ENCODE measurements at regions not wholly inside any gene's neighbourhood (a gene's known extent, or its start where the extent isn't known, plus 50 kb on each side); places are given as distances from the start of the nearest gene placed in this dataset.

DNA sequence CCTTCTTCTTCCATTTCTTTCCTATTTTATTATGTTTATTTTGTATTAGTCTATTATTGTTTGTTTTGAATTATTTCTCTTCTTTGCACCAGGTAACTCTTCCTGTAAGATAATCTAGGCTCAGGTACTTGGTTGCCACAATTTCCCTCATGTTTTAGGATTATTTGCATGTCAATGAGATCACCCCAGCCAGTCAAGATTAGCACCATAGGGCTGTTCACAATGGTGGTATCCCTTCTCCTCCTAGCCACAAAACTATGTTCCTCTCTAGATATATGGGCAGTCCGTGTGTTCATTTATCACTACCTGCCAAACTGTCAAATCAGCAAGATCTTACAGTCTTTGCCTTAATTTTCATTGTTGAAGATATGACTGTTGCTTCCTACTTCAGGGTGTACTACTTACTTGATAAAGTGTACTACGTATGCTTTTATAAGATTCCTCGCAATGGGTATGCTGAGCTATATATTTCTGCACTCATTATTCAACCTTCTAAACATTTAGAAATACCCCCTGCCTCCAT lies 1536.2 kb downstream of the PLA2G4A start:
- DNase-seq, result no peak

DNA sequence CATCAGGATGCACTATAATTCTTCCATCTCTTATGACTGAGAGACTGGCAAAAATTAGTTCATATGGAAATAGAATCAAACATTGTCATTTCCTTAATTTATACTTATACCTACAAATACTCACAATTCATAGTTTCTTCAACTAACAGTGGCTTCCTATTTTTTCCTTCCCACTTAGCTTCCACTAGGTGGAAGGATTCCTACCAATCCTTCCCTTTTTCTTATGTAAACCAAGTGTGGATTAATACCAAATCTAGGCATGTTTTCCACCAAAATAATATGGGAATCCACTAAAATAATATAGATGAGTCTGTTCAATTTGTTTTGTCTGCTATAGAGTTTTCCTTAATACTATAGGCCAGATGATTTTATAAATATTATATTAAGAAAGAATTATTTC lies 1537.1 kb downstream of the PLA2G4A start:
- no peak for DNase-seq

DNA sequence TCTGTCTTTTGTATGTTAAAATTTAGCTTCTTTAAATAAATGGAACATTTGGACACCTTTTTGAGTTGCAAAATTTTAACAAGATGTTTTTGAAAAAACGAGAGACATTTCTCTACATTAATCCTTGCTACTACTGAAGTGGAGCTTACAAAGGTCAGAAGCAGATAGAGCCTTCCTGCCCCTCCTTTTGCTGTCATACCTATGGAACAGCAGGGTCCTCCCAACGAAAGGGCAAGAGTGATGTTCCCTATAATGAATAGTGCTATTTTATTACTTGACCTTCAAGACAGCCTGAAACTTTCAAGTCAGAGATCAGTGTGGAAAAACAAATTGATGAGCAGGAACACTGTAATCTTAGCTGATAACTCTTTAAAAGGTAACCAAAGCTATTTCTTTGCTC lies 1538.9 kb downstream of the PLA2G4A start:
- DNase-seq, result no peak

DNA sequence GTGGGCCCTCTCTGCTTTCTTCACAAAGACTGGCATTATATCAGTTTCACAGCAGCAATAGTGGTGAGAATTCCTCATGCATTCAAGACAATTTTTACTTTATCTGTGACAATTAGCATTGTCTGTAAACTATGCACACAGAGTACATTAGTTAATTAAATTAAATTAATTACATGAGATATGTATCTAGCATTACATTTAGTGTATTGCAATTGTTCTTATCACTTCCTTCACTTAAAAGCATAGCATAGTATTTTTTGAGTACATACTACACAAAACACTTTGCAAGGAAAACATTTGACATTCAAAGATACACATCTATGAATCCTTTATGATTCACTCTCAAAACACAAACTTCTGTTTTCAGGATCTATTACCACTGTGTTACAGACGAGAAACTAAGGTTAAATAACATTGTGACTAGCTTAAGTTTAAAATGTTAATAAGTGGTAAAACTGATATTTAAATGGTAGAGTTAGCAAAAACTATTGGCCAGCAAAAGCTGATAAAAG lies 1542.6 kb downstream of the PLA2G4A start:
- no peak for DNase-seq

DNA sequence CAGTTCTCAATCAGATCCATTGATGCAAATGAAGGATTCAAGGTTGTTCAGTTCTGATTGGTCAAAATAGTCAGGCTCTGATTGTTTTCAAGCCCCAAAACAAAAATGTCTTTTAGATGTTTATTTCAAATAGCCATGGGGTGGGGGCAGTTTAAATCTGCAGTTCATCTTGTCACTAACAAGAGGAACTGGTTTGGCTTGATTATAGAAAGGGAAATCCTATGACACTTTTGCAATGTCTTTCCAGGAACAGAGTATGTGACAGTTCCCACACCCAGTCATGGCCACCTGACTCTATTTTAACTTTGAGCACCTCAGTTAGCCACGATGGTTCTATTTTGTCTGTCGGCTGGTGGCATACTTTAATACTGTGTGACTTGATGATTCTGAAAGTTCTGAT lies 1544.1 kb downstream of the PLA2G4A start:
- no peak for DNase-seq

DNA sequence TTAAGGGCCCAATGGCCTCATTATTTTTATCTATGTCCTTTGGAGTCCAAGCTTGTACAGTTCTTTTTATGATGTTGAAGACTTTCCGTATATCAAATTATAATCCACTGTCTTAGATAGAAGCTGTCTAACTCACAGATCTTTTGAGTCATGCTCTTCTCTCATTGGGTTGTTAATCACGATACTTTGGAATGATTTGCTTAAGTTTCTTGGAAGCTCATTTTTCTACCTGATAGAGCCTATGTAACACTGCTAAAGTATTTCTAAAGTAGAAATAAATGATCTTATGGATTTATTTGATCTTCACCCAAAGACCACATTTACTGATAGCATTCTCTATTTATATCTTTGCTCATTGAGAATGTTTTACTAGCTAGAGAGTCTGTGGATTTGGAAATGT lies 1554.1 kb downstream of the PLA2G4A start:
- no peak for DNase-seq

DNA sequence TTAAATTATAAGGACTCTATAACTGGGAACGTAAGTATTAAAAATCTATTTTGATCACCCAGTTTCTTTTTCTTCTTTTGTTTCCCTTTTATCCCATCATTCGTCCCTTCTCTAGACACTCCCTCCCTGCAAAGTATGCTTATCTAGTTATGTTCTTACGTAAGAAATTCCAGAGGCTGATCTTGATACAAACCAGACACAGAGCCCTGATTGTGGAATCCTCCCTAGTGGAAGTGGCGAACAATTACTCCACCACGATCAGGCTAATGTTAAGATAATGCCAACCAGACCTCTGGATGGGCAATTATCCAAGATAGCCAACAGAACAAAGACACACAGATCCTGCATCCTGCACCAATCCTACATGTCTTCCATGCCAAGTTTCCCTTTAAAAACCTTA lies 1557.4 kb downstream of the PLA2G4A start:
- DNase-seq, result no peak

DNA sequence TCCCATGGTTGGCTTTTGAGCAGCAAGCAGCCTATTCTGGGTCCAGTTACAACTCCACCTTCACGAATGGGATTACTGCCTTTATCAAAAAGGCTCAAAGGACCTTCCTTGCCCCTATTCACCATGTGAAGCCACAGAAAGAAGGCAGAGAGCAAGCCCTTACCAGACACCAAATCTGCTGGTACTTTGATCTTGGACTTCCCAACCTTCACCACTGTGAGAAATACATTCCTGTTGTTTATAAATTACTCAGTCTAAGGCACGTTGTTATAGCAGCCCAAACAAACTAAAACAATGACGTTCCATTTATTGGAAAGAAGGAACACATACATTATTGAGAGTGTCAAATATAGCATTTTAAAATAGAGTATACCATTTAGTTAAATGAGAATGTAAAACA lies 1557.9 kb downstream of the PLA2G4A start:
- no peak for DNase-seq

DNA sequence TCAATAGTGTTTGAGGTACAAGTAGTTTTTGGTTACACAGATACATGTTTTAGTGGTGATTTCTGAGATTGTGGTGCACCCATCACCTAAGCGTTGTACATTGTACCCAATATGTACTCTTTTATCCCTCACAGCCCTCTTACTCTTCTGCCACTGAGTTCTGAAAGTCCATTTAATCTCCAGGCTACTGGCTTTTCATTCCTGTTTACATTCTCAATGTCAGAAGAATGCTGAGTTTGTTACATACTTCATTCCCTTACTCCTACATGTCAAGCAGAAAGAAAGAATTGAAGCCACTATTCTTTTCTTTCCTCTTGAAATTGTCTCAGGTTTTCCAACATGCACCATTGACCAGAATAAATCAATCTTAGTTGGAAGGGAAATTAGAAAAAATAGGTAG lies 1565.9 kb downstream of the PLA2G4A start:
- DNase-seq, result no peak

DNA sequence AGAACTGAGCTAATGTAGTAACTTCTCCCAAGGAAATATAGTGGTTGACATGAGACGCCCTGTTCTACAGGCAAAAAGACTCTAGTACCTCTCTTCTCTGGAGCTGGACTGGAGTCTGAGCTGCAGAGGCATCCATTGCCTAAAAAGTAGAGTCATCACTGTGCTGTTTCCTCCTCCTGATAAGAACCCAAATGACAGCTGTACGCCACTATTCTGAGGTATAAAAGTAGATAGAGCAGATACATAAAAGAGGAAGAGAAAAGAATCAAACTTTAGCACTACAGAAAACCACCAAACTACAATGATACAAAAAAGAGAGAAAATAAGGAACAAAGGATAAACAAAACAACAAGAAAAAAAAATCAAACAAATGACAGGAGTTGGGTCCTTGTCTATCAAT lies 1568.8 kb downstream of the PLA2G4A start:
- no peak for DNase-seq

DNA sequence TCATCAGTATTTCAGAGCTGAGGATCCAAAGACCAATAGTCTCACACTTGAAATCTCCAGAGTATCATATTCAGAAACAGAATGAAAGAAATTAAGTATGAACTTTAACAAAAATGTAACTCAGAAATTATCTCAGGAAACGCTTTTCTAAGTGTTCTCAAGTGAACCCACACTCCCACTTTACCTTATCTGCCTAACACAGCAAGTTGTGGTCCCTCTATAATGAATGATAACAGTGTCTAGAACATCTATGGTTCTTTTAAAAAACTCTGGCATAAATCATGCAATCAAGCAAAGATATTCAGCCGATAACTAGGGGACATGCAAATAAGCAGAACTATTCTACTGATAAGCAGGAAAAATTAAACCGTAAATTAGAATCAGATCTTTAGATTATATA lies 1574.2 kb downstream of the PLA2G4A start:
- no peak for DNase-seq

DNA sequence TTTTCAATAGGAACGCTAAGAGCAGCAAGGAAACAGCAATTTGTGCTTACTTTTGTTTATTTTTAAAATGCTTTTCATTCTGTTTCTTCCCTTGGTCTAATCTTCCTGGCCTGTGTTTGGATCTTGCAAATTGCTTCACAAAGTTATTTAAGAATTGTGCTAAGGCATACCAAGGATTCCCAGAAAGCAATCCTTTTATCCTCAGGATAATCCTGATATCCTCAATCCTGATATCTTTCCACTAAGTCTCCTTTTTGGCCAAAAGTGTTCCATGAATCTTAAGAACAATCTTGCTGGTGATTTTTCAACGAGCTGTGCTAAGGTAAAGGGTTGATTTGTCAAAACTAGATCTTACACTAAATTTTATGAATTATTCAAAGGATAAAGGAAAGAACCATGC lies 1577.9 kb downstream of the PLA2G4A start:
- DNase-seq, result no peak

DNA sequence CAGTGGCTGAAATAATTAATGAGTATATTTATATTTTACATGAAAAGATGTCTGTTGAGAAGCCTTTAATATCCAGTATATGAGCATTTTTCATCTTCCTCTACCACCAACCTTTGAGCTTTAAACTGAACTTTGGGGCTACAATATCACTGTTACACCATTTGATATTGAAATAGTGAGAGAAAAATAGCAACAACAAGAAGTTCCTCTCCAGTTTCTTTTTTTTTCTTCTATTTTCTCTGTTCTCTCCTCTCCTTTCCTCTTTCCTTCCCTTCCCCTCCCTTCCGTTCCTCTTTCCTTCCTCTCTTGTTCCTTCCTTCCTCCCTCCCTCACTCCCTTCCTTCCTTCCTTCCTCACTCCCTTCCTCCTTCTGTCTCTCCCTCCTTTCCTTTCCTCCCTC lies 1591.4 kb downstream of the PLA2G4A start:
- DNase-seq, result no peak

DNA sequence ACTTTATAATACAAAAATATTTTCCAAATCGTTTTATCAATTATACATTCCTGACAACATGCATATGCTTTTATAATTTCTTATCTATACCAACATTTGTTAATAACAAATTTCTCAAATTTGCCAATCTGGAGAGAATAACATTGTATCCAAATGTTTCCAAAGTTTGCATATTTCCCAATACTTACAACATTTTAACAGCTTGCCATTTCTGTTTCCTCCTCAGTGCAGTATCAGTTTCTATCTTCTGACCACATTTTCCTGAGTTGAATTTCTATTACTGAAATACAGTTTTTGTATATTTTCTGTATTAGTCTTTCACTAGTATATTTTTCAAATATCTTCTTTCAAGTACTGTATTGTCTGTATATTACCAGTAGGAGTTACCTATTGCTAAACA lies 1594.3 kb downstream of the PLA2G4A start:
- DNase-seq, result peak; percentile 68

DNA sequence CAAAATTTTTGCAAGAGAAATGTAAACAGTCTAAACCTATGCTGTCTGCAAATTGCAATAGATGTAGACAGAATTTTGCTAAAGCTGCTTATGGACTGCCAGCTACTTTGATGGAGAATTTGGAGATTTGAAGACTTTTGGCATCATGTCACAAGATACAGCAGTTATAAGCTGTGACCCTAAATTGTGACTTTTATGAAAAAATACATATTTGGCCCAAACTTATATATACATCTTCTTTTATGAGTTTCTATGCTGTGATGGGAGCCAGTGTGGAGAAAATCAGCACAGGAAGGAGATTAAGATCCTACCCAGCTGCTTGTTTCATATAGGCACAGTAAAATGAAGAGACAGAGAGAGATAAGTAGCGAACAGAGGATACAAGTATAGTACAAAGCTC lies 1595.4 kb downstream of the PLA2G4A start:
- no peak for DNase-seq

DNA sequence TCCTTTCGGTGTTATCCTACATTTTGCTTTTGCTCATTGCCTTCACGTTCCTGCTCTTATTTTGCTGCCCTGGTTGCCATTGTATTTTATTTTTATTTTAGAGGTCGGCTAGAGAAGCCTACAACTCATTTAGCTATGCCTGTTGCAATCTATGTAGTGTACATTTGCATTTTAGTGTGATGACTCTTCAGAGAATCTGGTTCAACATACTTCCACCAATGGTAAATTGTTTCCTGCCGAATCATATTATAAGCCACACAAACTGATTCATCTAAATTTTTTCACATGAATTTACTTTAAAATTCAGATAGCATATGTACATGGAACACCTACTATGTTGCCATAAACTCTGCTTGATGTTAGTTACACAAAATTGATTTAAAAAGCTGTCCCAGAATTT lies 1596.9 kb downstream of the PLA2G4A start:
- DNase-seq, result no peak

DNA sequence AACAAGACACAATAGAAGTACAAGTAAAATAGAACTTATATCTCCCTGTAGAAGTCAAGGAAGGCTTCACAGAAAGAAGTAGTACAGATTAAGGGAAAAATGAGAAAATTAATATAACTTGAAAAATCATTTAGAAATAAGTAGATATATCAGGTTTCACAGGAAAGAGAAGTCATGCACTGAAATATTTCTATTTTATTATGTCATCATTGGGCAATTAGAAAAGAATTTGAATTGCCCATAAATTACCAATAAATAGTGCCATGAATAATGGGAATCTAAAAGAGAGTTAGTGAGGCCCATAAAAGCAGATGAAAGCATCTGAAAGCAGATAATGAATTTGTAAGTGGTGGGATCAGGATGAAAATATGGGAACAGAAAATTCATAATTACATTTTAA lies 1597.8 kb downstream of the PLA2G4A start:
- peak in 1 of 2 experiments; percentile 5 for DNase-seq

DNA sequence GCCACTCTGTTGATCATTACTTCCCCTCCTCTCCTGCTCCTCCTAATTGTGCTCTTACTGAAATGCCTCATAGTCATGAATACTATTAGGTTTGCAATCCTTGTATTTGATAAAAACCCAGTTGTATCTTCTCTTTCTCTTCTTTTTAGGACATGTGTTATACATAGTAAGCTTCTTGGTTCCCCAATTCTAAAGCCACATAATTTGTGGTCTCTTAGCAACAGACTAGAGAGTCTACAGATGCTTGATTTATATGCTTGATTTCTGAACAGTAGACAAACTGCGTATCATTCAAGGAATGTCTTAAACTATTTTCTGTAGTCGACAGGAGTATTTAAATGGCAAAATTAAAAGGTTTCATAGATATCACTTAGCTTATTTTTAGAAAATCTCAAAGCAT lies 1598.9 kb downstream of the PLA2G4A start:
- no peak for DNase-seq

DNA sequence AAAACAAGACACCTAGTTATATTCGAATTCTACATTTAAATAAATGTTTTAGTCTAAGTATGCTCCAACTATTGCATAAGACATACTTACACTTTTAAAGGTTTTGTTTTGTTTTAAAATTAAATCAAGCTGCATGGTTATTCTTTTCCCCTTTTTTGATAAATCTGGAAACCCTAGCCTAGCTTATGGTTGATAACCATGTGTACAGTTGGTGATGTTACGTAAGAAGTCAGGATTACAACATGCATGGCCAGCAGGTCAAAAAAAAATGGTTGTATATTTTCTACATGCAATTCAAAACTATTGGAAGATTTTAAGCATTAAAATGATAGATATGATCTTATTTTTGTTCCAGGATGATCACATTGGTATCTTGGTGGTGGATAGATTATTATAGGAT lies 1600.6 kb downstream of the PLA2G4A start:
- DNase-seq, result no peak

DNA sequence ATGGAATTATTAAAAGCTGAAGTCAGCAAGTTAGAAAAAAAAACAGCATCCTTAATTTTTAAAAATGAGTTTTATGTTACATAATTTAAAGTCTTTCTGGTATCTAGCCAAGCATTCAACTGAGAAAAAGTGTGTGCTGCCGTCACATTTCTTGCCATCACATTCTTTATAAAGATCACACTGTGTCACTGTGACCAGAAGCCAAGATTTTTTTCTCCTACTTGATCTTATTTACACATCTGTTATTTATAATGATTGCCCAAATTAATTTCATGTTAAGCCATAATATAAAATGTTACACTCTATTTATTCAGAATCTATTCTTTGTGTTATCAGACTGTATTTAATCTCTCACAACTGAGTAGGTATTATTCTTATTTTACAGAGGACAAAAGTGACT lies 1603.7 kb downstream of the PLA2G4A start:
- DNase-seq, result no peak

DNA sequence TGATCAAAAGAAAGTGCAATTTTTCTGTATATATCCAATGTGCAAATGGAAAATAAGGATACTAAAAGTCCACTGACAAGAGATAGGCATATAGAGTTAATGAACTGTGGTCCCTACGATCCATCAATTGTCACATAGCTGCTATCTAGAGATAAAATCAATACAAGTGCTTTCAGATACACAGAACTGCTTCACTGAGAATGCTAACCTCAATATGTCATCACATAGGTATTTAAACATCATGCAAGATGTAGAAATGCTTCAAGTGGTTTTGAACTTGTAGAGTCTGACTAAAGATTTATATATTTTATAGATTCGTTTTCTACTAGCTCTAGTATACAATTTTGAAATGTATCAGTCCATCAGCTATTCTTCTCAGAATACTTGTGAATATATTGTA lies 1604.7 kb downstream of the PLA2G4A start:
- no peak for DNase-seq

DNA sequence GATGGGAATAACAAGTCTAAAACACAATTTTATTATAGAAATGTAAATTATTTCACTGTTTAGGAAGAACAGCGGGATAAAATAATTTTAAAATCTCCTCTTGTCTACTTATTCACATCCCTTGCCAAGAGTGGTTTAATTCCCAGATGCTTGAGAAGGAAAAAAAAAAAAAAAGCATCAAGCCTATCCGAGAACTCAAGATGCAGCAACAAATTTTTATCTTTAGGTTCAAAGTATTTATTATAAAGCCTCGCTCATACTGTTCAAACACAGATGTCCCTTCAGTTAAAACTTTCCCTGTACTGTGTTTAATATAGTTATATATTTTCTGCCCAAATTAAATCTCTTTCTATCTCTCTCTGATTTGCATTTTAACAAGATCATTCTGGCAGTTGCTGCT lies 1615.8 kb downstream of the PLA2G4A start:
- DNase-seq, result no peak

DNA sequence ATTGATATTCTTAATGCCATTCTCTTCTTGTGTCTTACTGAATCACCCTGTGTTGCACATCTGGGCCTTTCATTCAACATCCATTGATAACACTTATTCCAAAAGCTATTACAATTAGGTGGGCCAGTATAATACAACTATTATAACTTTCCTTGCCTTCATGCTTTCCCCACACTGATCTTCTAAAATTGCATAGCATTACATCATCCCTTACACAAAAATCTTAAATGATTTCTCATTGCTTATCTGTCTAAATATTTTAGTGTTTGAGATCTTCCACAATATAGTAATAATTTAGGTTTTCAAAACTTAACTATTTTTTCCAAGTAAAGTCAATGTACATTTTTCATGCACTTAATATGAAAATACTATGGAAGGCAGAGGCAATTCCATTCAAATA lies 1634.1 kb downstream of the PLA2G4A start:
- no peak for DNase-seq

DNA sequence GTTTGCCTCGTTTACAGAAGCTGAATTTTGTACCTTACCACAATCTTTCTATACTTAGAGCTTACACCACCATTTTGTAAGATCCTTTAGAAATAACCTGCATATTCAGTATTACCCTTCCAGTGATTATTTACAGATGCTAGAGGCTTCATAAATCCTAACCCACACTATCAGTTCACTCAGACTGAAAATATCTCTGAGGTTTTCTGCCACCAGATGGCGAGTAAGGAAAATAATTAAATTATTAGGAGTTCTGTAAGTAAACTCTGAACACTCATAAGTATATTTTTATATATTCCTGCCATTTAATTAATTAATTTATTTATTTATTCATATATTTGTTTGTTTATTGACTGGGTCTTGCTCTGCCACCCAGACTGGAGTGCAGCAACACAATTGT lies 1635.2 kb downstream of the PLA2G4A start:
- no peak for DNase-seq

DNA sequence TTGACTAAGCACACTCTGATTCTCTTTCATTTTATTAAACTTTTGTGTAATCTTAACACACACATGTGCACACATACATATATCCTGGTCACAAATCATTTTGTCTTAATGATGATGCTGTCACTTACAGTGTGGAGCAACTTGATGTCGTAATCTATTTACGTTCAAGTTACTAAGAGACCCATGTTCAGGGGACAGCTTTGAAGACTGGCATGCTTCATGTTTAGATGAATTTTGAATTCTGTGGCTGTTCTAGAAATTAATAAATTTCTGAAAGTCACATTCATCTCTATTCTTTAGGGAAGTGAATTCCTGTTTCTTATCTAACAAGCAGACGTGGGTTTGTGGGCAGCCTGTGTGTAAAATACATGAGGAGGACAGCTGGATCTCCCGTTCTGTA lies 1637.8 kb downstream of the PLA2G4A start:
- DNase-seq, result peak in 1 of 2 experiments; percentile 5

DNA sequence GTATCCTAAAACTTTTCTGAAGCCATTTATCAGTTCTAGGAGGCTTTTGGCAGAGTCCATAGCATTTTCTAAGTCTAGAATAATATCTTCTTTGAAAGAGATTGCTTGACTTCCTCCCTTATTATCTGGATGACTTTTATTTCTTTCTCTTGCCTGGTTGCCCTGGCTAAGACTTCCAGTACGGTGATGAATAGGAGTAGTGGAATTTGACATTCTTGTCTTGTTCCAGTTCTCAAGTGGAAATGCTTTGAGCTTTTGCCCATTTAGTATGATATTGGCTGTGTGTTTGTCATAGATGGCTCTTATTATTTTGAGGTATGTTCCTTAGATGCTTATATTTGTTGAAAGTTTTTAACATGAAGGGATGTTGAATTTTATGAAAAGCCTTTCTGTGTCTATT lies 1647.9 kb downstream of the PLA2G4A start:
- DNase-seq, result no peak
